NCI-H1092 treated with DMSO at 0.1 percent for 48 hours (cell line): ENCODE measurements at regions not wholly inside any gene's neighbourhood (a gene's known extent, or its start where the extent isn't known, plus 50 kb on each side); places are given as distances from the start of the nearest gene placed in this dataset.
"Not testable (repeated sequence)": the region's sequence is repeated elsewhere in the genome, so short reads cannot be mapped to it uniquely, and the experiment has no call there.

Experiments used
- DNase-seq: peaks from one replicate; lab custom pipeline; 2025; lab: John Stamatoyannopoulos, UW

DNA sequence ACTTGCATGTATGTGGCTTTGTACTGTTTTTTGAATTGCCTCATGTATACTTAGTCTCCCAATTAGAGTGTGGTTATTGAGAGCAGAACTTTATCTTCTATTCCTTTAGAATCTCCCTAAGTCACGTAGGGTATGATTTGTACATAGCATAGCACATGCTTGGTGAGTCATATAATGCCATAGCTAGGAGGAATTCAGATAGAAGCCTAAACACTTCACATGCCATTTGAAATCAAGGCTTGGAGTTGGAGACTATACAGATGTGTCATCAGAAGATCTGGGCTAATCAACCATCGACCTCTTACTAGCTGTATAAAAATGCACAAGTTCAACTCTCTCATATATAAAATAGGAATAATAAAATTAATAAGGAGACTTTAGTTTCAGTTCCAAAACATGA is 222.6 kb upstream of the ST6GAL2 start:
- no peak for DNase-seq

DNA sequence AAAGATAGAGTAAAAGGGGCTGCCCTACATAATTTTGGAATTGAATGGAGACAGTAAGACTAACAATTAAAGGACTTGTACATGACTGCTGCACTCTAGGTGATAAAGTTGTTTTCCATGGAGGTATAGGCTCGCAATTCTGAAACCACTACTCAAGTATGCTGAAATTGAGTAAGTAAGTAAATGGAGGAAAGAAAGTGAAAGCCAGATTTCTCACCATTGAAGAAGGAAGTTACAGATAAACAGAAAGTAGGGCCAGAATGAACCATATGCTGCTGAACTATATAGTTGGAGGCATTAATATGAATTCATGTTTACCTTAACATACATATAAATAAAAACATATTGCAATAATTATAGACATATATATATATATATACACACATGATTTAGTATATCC is 225.7 kb upstream of the ST6GAL2 start:
- no peak for DNase-seq

DNA sequence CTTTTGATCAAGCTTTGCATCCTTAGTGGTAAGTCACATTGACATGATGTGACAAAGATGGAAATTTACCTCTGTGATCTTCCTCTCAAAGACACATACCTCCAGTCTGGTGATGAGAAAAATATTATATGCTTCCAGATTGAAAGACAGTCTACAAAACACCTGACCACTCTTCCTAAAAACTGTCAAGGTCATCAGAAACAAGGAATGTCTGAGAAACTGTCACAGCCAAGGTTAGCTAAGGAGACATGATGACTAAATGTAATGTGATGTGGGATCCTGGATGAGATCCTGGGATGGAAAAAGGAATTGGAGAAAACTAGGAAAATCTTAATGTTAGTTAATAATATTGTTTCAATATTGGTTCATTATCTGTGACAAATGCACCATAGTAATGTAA is 226.6 kb upstream of the ST6GAL2 start:
- DNase-seq = no peak

DNA sequence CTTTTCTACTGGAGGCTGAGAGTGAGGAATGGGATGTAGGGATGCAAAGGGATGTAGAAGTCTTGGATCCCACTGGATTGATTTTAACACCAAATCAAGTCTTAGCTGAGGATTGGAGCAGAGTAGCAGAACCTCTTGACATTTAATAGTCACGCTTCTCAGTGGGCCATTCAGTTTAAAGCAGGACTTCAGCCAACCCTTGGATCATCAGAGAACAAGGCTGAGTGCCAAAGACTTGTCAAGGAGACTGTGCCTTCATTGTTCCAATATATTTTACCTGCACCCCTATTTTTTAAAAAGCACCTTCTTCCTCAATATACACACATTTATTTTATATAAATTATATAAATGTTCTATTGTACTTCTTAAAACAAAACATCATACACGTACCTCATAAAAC is 242.4 kb upstream of the ST6GAL2 start:
- DNase-seq = no peak

DNA sequence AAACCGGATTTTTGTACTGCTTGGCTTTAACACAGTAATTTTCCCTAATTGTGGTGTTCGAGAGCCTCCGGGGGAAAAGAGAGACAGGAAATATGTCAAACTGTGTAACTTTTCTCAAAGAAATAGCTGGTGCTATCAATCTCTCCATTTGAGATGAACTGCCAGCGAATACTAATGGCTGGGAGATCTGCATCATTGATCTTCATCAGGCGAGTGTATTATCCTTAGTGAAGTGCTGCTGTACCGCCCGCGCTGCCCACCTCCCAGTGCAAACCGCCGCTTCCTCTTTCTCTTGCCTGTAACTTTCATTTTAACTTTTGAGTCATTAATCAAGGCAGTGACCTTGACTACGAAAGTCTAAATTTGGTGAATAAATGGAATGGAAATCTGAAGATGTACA is 246.1 kb upstream of the ST6GAL2 start:
- DNase-seq = no peak

DNA sequence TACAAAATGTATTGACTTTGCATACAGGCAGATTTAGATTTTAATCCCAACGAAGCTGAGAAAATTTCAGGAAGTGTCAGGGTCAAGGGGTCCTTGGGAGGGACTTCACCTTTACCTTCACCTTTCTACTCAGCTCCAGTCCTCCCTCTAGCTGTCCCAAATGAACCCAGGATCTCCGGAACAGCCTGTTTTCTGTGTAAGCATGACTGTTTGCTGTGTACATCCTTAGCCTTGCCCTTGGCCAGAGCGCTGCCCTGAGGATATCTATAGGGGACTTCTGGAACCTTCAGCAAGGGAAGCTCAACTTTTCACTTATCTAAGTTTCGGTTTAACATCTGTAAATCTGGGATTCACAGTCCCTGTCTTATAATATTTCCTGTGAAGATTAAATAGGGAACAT is 246.8 kb upstream of the ST6GAL2 start:
- no peak for DNase-seq

DNA sequence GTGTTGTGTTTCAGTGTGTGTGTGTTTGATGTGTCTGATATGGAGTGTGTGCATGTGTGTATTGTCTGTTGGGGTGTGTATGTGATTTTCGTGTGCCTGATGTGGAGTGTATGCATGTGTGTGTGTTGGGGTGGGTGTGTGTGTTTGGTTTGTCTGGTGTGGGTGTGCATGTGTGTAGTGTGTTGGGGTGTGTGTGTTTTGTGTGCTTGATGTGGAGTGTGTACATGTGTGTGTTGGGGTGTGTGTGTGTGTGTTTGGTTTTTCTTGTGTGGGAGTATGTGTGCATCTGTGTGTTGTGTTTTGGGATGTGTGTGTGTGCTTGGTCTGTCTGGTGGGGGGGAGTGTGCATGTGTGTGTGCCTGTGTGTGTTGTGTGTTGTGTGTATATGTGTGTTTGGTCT is 247.4 kb upstream of the ST6GAL2 start:
- no peak for DNase-seq

DNA sequence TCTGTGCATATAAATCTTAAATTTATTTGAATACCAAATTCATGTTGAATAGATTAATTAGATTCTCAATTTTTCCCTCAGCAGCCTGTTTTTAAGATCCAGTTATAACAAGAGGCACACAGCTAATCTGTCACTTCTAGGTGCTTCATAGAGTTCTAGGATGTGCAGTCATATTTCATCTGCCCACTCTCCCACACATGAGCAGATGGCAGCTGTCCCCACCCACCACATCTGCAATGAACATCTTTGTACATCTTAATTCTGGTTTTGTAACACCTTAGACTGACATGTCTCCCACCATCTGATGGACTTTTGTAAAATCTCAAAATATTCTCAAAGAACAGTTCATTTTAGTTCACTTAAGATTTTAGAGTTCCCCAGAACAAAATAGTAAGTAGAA is 250.8 kb upstream of the ST6GAL2 start:
- no peak for DNase-seq

DNA sequence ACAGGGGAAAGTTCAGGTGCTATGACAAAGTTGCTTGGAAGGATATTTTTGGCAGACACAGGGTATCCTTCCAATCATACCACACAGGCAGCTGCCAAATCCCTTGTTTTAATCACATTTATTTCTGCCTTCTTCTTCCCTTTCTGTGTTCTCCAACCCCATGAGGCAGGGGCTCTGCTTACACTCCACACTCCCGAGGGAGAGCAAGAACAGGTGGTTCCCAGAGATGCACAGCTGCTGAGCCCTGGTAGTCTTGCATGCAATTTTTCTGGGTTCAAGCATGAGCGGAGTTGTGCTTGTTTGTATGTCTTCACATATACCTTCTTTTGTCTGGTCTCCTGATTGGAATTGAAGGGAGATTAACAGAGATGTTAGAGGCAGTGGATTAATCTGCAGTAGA is 251.7 kb upstream of the ST6GAL2 start:
- DNase-seq = no peak

DNA sequence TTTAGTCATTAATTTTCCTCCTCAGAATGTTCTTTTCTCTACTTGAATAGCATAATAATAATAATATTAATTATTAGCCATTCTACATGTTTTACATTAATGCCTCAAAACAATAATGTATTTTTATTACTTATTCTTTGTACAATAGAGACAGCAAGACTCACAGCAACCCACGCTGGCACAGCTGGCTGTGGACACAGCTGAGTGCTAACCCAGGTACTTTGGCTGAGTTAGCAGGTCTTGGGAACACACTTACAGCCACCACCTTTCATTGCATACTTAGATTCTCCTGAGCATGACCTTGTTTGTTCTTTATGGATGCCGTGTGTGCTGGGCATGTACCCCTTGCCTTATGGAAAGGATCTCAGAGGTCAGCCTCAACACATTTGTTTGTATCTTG is 260.2 kb upstream of the ST6GAL2 start:
- DNase-seq = no peak

DNA sequence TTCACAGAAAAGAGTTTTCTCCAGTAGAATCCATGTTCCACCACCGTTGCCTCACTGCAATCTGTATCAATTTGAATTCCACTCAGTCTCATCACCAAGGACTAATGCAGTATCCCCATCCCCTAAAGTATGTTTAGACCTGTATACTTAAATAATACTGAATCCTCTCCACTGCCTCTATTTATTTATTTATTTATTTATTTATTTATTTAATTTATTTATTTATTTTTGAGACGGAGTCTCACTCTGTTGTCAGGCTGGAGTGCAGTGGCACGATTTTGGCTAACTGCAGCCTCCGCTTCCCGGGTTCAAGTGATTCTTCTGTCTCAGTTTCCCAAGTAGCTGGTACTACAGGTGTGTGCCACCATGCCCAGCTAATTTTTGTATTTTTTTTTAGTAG is 260.7 kb upstream of the ST6GAL2 start:
- DNase-seq = not testable (repeated sequence)

DNA sequence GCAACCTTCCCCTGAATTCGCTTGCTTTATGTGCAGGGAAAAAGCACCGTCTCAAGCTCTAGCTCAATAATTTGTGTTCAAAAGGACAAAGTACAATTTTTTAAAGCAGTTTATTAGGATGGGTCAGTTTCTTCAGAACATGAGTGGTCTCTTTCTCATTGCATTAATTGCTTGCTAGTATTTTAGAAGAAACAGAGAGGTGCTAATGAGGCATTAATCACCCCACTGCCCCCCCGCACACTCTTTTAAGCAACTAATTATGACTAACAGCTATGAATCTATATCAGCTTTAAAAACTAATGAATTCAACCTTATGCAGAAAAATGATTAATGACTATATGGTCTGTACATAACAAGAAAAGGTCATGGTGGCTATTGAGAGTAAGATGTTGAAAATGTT is 262.1 kb upstream of the ST6GAL2 start:
- no peak for DNase-seq

DNA sequence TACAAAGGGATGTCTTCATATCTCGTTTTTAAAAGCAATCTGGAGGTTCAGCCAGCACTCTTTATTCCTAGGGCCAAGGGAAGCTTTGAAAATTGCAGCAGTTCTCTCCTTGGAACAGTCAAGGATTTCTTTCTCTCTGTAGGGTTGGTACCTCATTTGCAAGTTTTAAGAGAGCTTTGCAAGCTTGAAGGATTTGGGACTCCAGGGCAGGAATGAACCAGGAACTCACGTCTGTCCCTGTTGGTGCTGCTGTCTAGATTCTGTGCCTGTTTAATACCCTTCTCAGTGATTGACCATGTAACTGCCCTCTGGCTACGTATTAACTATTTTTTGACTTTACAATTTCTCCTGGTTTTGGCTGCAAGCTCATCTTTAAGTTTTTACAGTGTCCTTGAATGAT is 262.5 kb upstream of the ST6GAL2 start:
- DNase-seq = no peak

DNA sequence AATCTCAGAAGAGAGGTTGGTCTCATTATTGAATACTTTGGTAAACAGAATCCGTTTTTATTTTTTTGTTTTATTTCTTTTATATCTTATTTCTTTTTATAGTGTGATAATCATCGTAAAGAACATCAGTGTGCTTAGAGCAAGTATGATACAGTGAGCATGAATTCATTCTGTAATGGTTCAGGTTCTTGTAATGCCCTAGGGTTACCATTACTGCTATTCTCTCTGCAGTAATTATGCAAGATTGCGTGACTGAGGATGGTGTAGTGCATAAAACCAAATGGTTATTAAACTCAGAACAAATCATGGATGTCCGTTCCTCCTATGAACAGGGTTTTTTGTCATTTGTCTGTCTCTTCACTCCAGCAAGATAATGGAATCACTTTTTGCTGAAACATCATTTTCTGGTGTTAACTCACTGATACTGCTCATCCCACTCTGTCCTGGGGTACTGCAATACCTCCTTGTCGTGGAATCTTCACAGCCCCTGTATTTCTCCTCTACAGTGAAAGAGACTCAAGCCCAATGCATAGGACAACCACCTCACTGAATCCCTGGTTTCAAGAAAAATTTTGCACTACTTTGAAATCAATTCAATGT is 274.8 kb upstream of the ST6GAL2 start:
- no peak for DNase-seq

DNA sequence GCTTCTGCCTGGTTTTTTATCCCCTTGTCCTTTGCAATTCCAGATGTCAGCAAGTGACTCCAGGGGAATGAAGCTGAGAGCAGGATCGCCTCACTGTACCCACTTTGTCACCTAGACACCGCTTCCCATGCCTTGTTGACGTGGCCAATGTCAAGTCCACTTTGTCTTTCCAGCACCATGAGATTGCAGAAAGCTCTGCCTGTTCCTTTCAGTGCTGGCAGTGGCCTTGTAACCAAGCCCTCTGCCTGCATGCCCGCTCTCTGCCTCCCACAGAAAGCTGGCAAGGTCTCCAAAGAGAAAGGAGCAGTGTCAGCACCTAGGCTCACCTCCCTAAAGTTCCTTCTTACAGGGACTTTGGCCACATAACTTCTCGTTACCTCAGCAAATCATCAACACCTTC is 282.2 kb upstream of the ST6GAL2 start:
- DNase-seq = no peak

DNA sequence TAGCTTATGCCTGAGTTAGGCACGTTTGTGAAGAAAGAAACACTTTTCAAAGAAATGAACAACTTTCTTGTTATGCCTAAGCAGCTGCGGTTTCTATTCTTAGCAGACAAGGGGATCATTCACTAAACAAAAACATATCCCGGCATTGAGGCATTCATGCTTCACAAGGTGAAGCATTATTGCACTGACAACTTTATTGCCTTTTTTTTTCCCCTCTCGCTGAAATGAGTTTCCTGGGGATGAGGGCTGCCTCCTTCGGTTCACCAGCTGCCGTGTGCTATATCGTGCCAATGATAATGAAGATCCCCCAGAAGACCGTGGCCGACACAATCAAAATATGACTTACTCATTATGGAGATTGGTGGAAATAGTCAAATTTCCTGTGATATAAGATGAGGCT is 288.2 kb upstream of the ST6GAL2 start:
- DNase-seq = no peak

DNA sequence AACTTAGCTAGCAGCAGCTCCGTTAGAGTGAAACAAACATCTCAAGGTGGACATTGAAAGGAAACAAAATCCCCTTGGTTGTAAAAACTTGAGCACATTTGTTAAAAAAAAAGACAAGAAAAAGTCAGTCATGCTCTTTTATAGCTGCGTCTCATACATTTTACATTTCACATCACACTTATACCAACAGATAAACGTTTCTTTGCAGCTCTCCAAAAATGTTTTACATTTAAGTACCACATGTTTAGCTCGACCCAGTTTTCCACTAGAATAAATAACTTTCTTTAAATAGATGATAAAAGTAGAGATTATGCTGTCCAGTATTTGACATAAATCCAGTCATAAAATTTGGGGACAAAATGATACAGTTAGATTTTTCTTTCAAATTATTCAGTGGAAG is 297.0 kb upstream of the ST6GAL2 start:
- no peak for DNase-seq

DNA sequence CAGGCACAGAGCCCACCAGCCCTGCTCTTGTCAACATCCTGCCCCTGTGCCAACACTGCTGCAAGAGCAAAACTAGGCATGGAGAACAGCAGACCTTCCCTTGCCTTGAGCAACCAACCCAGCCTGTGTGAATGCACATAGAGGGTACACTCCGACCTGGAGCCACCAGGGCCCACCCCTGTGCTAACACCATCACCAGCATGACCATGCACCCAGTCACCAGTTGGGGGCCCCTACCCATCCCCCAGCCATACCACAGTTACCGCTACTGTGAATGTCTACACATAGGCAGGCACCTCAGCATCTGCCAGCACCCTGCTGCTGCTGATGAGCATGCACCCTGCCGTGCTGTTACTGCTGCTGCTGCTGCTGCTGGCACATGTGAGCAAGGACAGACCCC is 301.9 kb upstream of the ST6GAL2 start:
- no peak for DNase-seq

DNA sequence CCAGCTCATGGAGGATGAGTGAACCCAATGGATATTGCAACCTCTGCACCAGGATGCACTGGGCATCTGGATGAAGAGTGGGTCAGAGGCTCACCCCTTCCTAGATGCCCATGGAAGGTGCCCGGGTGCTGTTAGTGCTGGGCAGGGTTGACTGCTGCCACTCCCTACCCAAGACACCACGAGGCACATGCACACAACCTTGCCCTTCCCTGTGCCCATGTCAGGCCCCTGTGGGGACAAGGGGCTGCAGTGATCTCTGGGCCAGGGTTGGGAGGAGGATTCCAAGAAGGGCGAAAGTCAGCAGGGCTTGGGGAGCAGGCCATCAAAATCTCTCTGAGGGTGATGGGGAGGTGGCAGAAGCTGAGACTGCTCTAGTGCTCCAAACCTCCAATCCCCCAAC is 309.7 kb upstream of the ST6GAL2 start:
- DNase-seq = no peak

DNA sequence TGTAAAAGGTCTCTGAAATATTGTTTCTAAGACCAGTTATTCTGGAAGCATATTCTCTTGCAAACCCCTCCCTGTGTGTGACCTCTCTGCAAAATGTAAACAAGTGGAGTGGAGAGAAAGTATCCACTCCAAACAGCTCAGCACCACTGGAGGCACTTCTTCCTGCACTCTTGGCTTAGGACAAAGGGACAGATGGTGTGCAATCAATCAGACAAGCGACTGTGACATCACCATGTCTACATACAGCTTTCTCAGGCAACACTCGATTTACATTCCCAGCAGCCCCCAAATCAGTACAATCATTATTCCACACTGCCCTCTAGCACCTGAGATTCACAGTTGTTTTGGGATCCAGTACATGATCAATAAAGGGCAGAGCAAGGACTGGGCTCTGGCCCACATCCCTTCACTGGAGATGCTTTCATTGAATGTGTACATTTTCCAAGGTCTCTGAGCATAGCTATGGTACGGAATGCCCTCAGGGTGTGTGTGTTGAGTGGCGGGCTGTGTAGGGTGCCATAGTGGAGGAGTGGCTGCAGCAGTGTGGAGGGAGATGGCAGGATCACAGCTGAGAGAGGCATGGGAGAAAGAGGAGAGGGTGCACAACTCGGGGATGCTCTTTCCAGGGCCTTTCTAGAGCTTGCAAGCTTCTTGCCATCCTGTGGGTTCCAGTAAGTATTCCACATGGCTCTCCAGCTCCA is 311.8 kb upstream of the ST6GAL2 start:
- peak; percentile 69 for DNase-seq

DNA sequence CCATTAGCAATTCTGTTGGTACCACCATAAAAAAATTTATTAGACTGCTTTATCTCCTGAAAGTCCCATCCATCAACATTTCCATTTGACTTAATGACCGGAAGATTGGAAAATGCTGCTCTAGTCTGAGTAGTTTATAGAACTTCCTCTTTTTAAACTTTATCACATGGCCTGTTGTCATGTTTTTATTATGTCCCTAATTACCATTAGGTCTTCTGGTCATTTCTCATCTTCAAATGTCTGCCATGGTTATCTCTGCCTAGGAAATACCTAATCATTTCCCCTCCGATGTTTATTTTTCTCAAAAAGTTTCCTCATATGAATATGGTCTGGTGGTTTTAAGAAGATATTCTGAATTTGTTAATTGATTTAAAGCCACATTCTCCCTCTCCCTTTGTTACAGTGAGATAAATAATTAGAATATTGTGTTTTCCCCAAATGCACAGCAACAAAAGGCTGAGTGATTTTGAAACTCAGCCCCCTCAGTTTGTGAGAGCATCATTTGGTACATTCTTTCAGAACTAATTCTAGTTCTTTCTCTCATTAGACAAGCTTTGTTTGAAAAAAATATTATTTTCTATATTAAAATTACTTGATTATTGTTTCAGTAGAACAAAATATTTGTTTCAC is 317.1 kb upstream of the ST6GAL2 start:
- DNase-seq = no peak

DNA sequence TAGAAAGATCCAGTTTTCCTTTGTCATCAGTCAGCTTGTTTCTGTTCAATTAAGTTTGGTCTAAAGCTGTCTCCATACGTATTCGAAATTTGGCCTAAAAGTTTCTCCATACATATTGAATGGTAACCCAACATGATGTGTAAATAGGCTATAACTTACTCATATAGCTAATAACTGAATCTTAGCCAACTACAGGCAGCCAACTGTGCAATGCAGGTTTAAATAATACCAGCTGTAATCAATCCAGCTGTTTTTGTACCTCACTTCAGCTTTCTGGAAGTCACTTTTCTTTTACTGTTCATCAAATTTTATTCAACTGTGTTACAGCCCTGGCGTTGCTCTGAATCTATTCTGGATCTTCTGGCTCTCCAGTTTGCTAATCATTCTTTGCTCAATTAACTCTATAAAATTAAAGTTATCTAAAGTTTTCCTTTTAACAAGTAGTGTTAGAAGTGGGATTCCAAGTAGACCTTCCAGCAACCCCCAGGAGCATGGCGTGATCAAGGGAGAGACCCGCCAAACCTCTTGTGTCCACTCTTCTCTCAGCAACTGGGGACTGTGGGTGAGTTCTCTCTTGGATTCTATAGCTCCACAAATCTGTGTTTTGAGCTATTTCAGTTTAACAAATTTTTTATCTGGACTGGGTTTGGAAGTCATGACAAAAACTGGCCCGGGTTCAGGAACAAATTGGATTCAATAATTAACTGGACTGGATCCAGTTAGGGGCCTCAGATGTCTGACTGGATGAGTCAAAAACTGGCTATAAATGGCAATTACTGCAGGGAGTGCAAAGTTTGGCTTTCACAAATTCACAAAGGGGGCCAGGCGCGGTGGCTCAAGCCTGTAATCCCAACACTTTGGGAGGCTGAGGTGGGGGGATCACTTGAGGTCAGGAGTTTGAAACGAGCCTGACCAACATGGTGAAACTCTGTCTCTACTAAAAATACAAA is 329.7 kb upstream of the ST6GAL2 start:
- DNase-seq = no peak

DNA sequence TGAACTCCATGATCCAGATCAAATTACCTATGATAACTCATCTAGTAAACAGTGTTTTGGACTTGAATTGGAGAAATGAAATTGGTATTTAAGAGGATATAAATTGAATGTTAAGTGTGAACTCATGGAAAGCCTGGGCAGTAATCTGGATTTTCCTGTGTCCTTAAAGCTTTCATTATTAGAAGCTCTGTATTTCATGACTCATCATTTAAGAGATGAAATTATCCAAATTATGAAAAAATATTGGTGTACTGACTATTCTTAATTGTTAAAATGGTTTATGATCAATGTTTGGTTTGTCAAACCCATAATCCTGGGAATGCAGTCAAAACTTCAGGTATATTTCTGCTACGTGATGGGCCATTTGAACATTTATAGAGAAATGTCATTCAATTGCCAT is 332.2 kb upstream of the ST6GAL2 start:
- DNase-seq = no peak
